ENCODE measurements at regions not wholly inside any gene's neighbourhood (a gene's known extent, or its start where the extent isn't known, plus 50 kb on each side); places are given as distances from the start of the nearest gene placed in this dataset.

DNA sequence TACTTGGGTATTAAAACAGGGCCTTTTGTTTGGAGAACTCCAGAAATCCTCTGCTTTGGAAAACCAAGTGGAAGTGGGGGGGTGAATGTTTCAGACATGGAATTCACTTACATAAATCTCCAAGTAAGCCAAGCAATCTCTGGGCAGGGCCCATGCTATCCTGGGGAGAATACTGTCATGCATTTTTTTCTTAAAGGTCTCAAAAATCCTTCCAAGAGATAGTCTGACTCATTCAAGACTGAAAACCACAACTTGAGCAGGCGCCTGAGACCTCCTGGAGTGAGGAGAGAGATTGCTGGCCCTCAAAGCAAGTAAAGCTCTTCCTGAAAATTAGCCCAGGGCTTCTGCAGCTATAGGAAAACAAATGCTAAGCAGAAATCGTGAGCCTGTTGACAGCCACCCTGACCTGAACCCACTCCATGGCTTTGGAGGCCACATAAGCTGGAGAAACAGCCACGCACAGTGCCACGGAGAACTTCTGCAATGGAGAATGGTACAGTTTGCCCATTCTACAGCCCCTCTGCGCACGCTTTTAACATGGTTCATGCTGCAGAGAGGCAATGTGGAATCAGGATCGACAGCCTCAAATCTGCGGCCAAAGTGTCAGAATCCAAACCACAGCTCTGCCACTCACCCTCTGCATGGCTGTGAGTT lies 203.1 kb upstream of the AUTS2 start:
- no peak for TF ChIP-seq EZH2 (IDR thresholded peaks at IDR 0.05; ENCODE audit: low read length, missing control alignments)
- TF ChIP-seq, protein P1, sequence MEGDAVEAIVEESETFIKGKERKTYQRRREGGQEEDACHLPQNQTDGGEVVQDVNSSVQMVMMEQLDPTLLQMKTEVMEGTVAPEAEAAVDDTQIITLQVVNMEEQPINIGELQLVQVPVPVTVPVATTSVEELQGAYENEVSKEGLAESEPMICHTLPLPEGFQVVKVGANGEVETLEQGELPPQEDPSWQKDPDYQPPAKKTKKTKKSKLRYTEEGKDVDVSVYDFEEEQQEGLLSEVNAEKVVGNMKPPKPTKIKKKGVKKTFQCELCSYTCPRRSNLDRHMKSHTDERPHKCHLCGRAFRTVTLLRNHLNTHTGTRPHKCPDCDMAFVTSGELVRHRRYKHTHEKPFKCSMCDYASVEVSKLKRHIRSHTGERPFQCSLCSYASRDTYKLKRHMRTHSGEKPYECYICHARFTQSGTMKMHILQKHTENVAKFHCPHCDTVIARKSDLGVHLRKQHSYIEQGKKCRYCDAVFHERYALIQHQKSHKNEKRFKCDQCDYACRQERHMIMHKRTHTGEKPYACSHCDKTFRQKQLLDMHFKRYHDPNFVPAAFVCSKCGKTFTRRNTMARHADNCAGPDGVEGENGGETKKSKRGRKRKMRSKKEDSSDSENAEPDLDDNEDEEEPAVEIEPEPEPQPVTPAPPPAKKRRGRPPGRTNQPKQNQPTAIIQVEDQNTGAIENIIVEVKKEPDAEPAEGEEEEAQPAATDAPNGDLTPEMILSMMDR (conservative IDR thresholded peaks at IDR 0.05 in 1 of 2, IDR thresholded peaks at IDR 0.05 in 1 of 2; ENCODE audit: low read depth in 1 of 2, low read length in 2 of 2): no peak
- H3K27ac ChIP-seq (ENCODE audit: insufficient read depth, low read length): no peak overlapping the region
- H3K27me3 ChIP-seq (ENCODE audit: control insufficient read depth, insufficient read depth, low read length): no peaks in the 10 kb centered on the region
- H3K4me1 ChIP-seq (ENCODE audit: control insufficient read depth, extremely low read depth, insufficient read depth, low read length): no peaks in the 10 kb centered on the region
- no peaks in the 10 kb centered on the region for H3K79me2 ChIP-seq (ENCODE audit: control insufficient read depth, insufficient read depth, low read length)
- H3K9me3 ChIP-seq (ENCODE audit: control insufficient read depth, insufficient read depth, low read depth, low read length): no peaks in the 10 kb centered on the region
- no peak overlapping the region for H2AFZ ChIP-seq (ENCODE audit: low read length)
- no peaks in the 10 kb centered on the region for H3K36me3 ChIP-seq (ENCODE audit: control insufficient read depth, insufficient read depth, low read length)
- peak; percentile 19 to 98 for DNase-seq (ENCODE audit: low read depth in 2 of 2)
- H3K4me2 ChIP-seq (ENCODE audit: extremely low read depth, insufficient read depth, low read length): no peak overlapping the region
- H4K20me1 ChIP-seq (ENCODE audit: control insufficient read depth, extremely low read depth, insufficient read depth, low read length): no peaks in the 10 kb centered on the region
- H3K4me3 ChIP-seq (replicated peaks in 1 of 4; ENCODE audit: control extremely low read depth in 1 of 4, insufficient read depth in 1 of 4, low read depth in 3 of 4, low read length in 4 of 4): no peak overlapping the region
- H3K9ac ChIP-seq (ENCODE audit: insufficient read depth, low read length): no peak overlapping the region

DNA sequence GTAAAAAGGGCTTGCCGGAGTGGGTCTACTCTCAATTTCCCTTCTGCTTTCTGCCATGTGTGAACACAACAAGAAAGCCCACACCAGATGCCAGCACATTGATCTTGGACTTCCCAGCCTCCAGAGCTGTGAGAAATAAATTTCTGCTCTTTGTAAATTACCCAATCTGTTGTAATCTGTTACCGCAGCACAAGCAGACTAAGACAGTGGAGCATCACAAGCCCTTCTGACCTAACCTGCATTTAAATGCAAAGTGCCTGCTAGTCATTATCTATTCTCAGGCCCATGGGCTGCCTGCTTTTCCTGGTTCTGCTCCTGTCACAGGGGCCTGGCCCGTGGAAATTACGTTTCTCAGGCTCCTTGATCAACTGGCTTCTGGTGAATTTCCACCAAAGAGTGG lies 199.3 kb upstream of the AUTS2 start:
- TF ChIP-seq EZH2 (IDR thresholded peaks at IDR 0.05; ENCODE audit: low read length, missing control alignments): no peak
- TF ChIP-seq, protein P1 (conservative IDR thresholded peaks at IDR 0.05 in 1 of 2, IDR thresholded peaks at IDR 0.05 in 1 of 2; ENCODE audit: low read depth in 1 of 2, low read length in 2 of 2): no peak
- no peak overlapping the region for H3K4me3 ChIP-seq (replicated peaks in 1 of 4; ENCODE audit: control extremely low read depth in 1 of 4, insufficient read depth in 1 of 4, low read depth in 3 of 4, low read length in 4 of 4)
- H3K4me1 ChIP-seq (ENCODE audit: control insufficient read depth, extremely low read depth, insufficient read depth, low read length): no peaks in the 10 kb centered on the region
- H3K79me2 ChIP-seq (ENCODE audit: control insufficient read depth, insufficient read depth, low read length): no peaks in the 10 kb centered on the region
- no peak overlapping the region for H2AFZ ChIP-seq (ENCODE audit: low read length)
- no peaks in the 10 kb centered on the region for H3K27me3 ChIP-seq (ENCODE audit: control insufficient read depth, insufficient read depth, low read length)
- DNase-seq (ENCODE audit: low read depth in 2 of 2): no peak
- no peak overlapping the region for H3K9ac ChIP-seq (ENCODE audit: insufficient read depth, low read length)
- no peaks in the 10 kb centered on the region for H3K9me3 ChIP-seq (ENCODE audit: control insufficient read depth, insufficient read depth, low read depth, low read length)
- no peak overlapping the region for H3K4me2 ChIP-seq (ENCODE audit: extremely low read depth, insufficient read depth, low read length)
- H3K36me3 ChIP-seq (ENCODE audit: control insufficient read depth, insufficient read depth, low read length): no peaks in the 10 kb centered on the region
- H4K20me1 ChIP-seq (ENCODE audit: control insufficient read depth, extremely low read depth, insufficient read depth, low read length): no peaks in the 10 kb centered on the region
- no peak overlapping the region for H3K27ac ChIP-seq (ENCODE audit: insufficient read depth, low read length)

DNA sequence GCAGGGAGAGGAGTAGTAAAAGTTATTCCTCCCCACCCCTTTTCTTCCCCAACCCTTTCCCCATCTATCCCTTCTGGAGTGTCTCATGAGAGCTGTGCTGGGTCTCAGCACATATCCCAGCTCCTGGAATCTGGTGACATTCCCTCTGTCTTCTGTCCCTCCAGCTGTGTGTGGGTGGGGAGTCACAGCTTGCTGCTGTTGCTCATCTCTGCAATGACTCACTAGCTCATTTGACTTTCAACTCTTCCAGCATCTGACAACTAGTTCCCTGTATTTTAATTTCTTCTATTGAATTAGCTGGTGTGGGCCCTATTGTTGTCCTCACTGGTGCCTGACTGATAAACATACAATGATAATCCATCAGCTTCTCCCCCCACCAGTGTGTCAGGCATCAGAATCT lies 198.9 kb upstream of the AUTS2 start:
- no peak overlapping the region for H3K4me3 ChIP-seq (replicated peaks in 1 of 4; ENCODE audit: control extremely low read depth in 1 of 4, insufficient read depth in 1 of 4, low read depth in 3 of 4, low read length in 4 of 4)
- H3K9me3 ChIP-seq (ENCODE audit: control insufficient read depth, insufficient read depth, low read depth, low read length): no peaks in the 10 kb centered on the region
- H4K20me1 ChIP-seq (ENCODE audit: control insufficient read depth, extremely low read depth, insufficient read depth, low read length): no peaks in the 10 kb centered on the region
- peak in 1 of 2 donors; percentile 75 for DNase-seq (ENCODE audit: low read depth in 2 of 2)
- no peaks in the 10 kb centered on the region for H3K4me1 ChIP-seq (ENCODE audit: control insufficient read depth, extremely low read depth, insufficient read depth, low read length)
- H3K27ac ChIP-seq (ENCODE audit: insufficient read depth, low read length): no peak overlapping the region
- H2AFZ ChIP-seq (ENCODE audit: low read length): no peak overlapping the region
- no peaks in the 10 kb centered on the region for H3K27me3 ChIP-seq (ENCODE audit: control insufficient read depth, insufficient read depth, low read length)
- no peak overlapping the region for H3K4me2 ChIP-seq (ENCODE audit: extremely low read depth, insufficient read depth, low read length)
- no peak for TF ChIP-seq EZH2 (IDR thresholded peaks at IDR 0.05; ENCODE audit: low read length, missing control alignments)
- TF ChIP-seq, protein P1 (conservative IDR thresholded peaks at IDR 0.05 in 1 of 2, IDR thresholded peaks at IDR 0.05 in 1 of 2; ENCODE audit: low read depth in 1 of 2, low read length in 2 of 2): no peak
- no peaks in the 10 kb centered on the region for H3K36me3 ChIP-seq (ENCODE audit: control insufficient read depth, insufficient read depth, low read length)
- H3K9ac ChIP-seq (ENCODE audit: insufficient read depth, low read length): no peak overlapping the region
- H3K79me2 ChIP-seq (ENCODE audit: control insufficient read depth, insufficient read depth, low read length): no peaks in the 10 kb centered on the region

Measured in fibroblast of lung (primary cell).